Ishikawa (cell line): ENCODE measurements at regions not wholly inside any gene's neighbourhood (a gene's known extent, or its start where the extent isn't known, plus 50 kb on each side); places are given as distances from the start of the nearest gene placed in this dataset.

Experiments
- CEBPB ChIP-seq: IDR thresholded peaks from 2 replicates; pipeline ENCODE4 v1.6.1; 2012
- CREB1 ChIP-seq: IDR thresholded peaks from 2 replicates; pipeline ENCODE4 v1.6.1; 2012; ENCODE audit warnings: low read depth
- EGR1 ChIP-seq: IDR thresholded peaks from 2 replicates; pipeline ENCODE4 v1.6.1; 2012
- EP300 ChIP-seq: IDR thresholded peaks from 2 replicates; pipeline ENCODE4 v1.6.1; 2012; ENCODE audit warnings: borderline replicate concordance
- FOXM1 ChIP-seq: IDR thresholded peaks from 2 replicates; pipeline ENCODE4 v1.6.1; 2012; ENCODE audit warnings: low read depth, borderline replicate concordance
- NFIC ChIP-seq: IDR thresholded peaks from 2 replicates; pipeline ENCODE4 v1.6.1; 2012
- RAD21 ChIP-seq: IDR thresholded peaks from 2 replicates; pipeline ENCODE4 v1.6.1; 2012; ENCODE audit warnings: low read depth
- REST ChIP-seq: IDR thresholded peaks from 2 replicates; pipeline ENCODE4 v1.6.1; 2012; ENCODE audit warnings: low read depth, mild to moderate bottlenecking
- TAF1 ChIP-seq: IDR thresholded peaks from 2 replicates; pipeline ENCODE4 v1.6.1; 2012; ENCODE audit warnings: low read depth, mild to moderate bottlenecking
- TCF12 ChIP-seq: IDR thresholded peaks from 2 replicates; pipeline ENCODE4 v1.6.1; 2012; ENCODE audit warnings: low read depth
- TEAD4 ChIP-seq: IDR thresholded peaks from 2 replicates; pipeline ENCODE4 v1.6.1; 2012
- YY1 ChIP-seq: IDR thresholded peaks from 2 replicates; pipeline ENCODE4 v1.6.1; 2012; ENCODE audit warnings: low read depth
- ZBTB7A ChIP-seq: IDR thresholded peaks from 2 replicates; pipeline ENCODE4 v1.6.1; 2012; ENCODE audit warnings: low read depth
- TF ChIP-seq, protein P1 (sequence below): IDR thresholded peaks from 2 replicates; pipeline ENCODE4 v1.6.1; 2012
- TF ChIP-seq, protein P2 (sequence below): IDR thresholded peaks from 2 replicates; pipeline ENCODE4 v1.6.1; 2012

GRCh38 chr5:117487556-117487955 lies 912.9 kb upstream of the SEMA6A start:
- TF ChIP-seq CEBPB (no peak), YY1 (no peak), TEAD4 (no peak)
- TF ChIP-seq, protein P1, sequence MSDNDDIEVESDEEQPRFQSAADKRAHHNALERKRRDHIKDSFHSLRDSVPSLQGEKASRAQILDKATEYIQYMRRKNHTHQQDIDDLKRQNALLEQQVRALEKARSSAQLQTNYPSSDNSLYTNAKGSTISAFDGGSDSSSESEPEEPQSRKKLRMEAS, result no peak

DNA sequence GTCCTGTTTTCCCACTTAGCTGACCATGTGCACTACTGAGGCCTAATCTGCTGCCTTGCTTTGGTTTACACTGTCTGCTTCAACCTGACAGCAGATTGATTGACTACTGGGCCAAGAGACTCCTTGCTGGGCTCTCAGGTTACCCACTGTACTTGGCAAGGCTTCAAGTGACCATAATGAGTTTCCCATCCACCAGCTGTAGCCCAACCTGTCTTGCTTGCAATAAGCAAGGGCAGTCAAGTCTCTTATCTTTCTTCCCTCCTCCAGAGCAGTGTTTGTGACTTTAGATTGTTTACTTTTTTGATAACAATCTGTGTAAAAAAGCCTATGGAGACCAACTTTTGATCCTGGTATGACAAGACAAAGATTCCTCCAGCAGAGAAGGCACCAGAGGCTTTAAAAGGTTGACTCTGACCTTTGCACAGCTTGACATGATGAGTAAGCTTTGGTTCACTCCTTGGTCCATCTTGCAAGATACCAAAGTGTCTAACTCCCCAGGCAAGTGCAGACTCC lies 912.3 kb upstream of the SEMA6A start:
- TF ChIP-seq FOXM1, result 0 out of 2 replicates have a peak, but pooled peaks have one; percentile 11
- TF ChIP-seq CEBPB, result no peak
- TF ChIP-seq TEAD4, result peak; percentile 43; the same call in 1 of the 2 replicates
- peak; percentile 84 for TF ChIP-seq NFIC
- TF ChIP-seq TCF12, result peak; percentile 67
- peak; percentile 68 for TF ChIP-seq EP300
- TF ChIP-seq, protein P1, result peak; percentile 57; the same call in 1 of the 2 replicates
- TF ChIP-seq CREB1, result no peak
- TF ChIP-seq TAF1, result no peak

GRCh38 chr5:117486261-117486660 lies 911.6 kb upstream of the SEMA6A start:
- TF ChIP-seq FOXM1, result no peak
- TF ChIP-seq NFIC, result no peak
- TF ChIP-seq TEAD4, result no peak
- TF ChIP-seq REST, result no peak
- no peak for TF ChIP-seq ZBTB7A
- TF ChIP-seq EP300, result no peak
- TF ChIP-seq CEBPB, result no peak
- no peak for TF ChIP-seq RAD21

DNA sequence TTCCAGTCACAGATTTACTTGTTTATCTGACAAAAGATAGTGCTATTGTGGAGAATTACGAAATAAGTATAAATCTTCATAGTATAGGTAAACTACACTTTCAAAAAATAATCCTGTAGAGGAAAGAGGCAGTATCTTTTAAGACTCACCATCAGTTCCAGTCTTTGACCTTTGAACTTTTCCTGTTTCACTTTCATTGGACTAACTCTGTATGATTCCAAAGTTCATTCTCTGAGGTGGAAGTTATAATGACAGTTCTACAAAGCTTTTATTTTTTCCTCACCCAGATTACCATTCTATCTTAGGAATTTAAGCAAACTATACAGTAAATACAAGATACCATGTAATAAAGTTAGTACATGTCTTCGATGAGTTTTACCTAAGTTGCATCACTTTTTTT lies 901.3 kb upstream of the SEMA6A start:
- TF ChIP-seq EGR1, result no peak

GRCh38 chr5:117473165-117473564 lies 898.5 kb upstream of the SEMA6A start:
- no peak for TF ChIP-seq REST
- TF ChIP-seq, protein P1, result 0 out of 2 replicates have a peak, but pooled peaks have one; percentile 23
- TF ChIP-seq CREB1, result no peak
- no peak for TF ChIP-seq EGR1
- TF ChIP-seq EP300, result peak; percentile 60; the same call in 1 of the 2 replicates
- TF ChIP-seq YY1, result no peak
- TF ChIP-seq ZBTB7A, result no peak
- TF ChIP-seq NFIC, result peak; percentile 82
- TF ChIP-seq CEBPB, result no peak
- peak; percentile 75 for TF ChIP-seq TEAD4
- TF ChIP-seq, protein P2, sequence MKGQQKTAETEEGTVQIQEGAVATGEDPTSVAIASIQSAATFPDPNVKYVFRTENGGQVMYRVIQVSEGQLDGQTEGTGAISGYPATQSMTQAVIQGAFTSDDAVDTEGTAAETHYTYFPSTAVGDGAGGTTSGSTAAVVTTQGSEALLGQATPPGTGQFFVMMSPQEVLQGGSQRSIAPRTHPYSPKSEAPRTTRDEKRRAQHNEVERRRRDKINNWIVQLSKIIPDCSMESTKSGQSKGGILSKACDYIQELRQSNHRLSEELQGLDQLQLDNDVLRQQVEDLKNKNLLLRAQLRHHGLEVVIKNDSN, result no peak
- TF ChIP-seq RAD21, result no peak
- peak; percentile 77; the same call in 1 of the 2 replicates for TF ChIP-seq TCF12
- peak; percentile 54 for TF ChIP-seq FOXM1
- TF ChIP-seq TAF1, result no peak

- TF ChIP-seq NFIC, result 0 out of 2 replicates have a peak, but pooled peaks have one; percentile 6
- no peak for TF ChIP-seq TEAD4
These were observed 889.4 kb upstream of the SEMA6A start for GRCh38 chr5:117463881-117464570.

DNA sequence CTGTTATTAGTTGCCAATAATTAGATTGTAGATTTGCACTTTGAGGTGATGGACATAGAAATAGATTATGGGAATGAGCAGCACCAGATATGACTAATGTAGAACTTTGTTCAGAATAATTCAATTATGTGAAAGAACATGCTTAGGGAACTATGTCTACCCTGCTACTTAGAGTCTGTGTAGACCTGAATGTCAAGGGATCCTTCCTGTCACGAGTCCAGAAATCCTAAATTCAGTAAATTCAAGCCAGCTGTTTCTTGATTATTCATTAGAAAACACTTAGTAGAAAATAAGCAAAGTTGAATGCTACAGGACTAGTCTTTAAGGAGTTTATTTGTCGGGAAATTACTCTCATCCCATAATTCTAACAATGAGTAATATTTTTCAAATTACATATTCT lies 887.3 kb upstream of the SEMA6A start:
- no peak for TF ChIP-seq CEBPB
- TF ChIP-seq RAD21, result no peak
- TF ChIP-seq, protein P1, result no peak
- no peak for TF ChIP-seq EP300
- TF ChIP-seq, protein P2, result no peak
- no peak for TF ChIP-seq NFIC
- no peak for TF ChIP-seq TEAD4
- no peak for TF ChIP-seq REST
- no peak for TF ChIP-seq TAF1
- no peak for TF ChIP-seq TCF12
- TF ChIP-seq ZBTB7A, result no peak
- TF ChIP-seq CREB1, result no peak
- TF ChIP-seq FOXM1, result no peak
- no peak for TF ChIP-seq EGR1
- TF ChIP-seq YY1, result no peak
